Lung microvascular endothelial cell (primary cell): ENCODE measurements at regions not wholly inside any gene's neighbourhood (a gene's known extent, or its start where the extent isn't known, plus 50 kb on each side); places are given as distances from the start of the nearest gene placed in this dataset.

Source experiments
- DNase-seq, 2 donors: peaks; one replicate each; pipeline versions ENCODE4 v3.0.0 to v3.0.0-alpha.2; 2010; ENCODE audit warnings: low read depth in 2 of 2

- DNase-seq, result no peak
Observed at GRCh38 chr10:123526356-123527064, 139.6 kb upstream of the GPR26 start.

GRCh38 chr10:123527151-123527550 lies 139.0 kb upstream of the GPR26 start:
- DNase-seq, result no peak

GRCh38 chr10:123529146-123529760 lies 136.9 kb upstream of the GPR26 start:
- DNase-seq, result no peak

GRCh38 chr10:123530166-123530870 lies 135.8 kb upstream of the GPR26 start:
- DNase-seq, result no peak

GRCh38 chr10:123535386-123535785 lies 130.8 kb upstream of the GPR26 start:
- no peak for DNase-seq

GRCh38 chr10:123536176-123536845 lies 129.8 kb upstream of the GPR26 start:
- DNase-seq, result no peak

GRCh38 chr10:123537188-123537961 lies 128.8 kb upstream of the GPR26 start:
- DNase-seq, result no peak

GRCh38 chr10:123538401-123539320 lies 127.5 kb upstream of the GPR26 start:
- DNase-seq, result no peak

- DNase-seq, result no peak
Observed at GRCh38 chr10:123544986-123545385, 121.2 kb upstream of the GPR26 start.

- DNase-seq, result no peak
Observed at GRCh38 chr10:123548770-123549169, 117.4 kb upstream of the GPR26 start.

- no peak for DNase-seq
Observed at GRCh38 chr10:123549761-123550454, 116.2 kb upstream of the GPR26 start.

GRCh38 chr10:123550675-123551096 lies 115.5 kb upstream of the GPR26 start:
- DNase-seq, result no peak

- DNase-seq, result no peak
Observed at GRCh38 chr10:123551259-123551658, 114.9 kb upstream of the GPR26 start.

GRCh38 chr10:123552760-123553554 lies 113.2 kb upstream of the GPR26 start:
- no peak for DNase-seq

- DNase-seq, result no peak
Observed at GRCh38 chr10:123553810-123554430, 112.2 kb upstream of the GPR26 start.

- DNase-seq, result no peak
Observed at GRCh38 chr10:123554656-123555055, 111.5 kb upstream of the GPR26 start.

- DNase-seq, result no peak
Observed at GRCh38 chr10:123555616-123556015, 110.5 kb upstream of the GPR26 start.

GRCh38 chr10:123556049-123556448 lies 110.1 kb upstream of the GPR26 start:
- DNase-seq, result no peak
